GM23338 (cell line): ENCODE measurements at regions not wholly inside any gene's neighbourhood (a gene's known extent, or its start where the extent isn't known, plus 50 kb on each side); places are given as distances from the start of the nearest gene placed in this dataset.

ENCODE experiments used
- ATAC-seq: fragments of 200-7000 bp; cut with Tn5 transposase; 3 replicates; pipeline ENCODE4 v1.9.1; 2020
- DNase-seq: peaks from one replicate; pipeline ENCODE4 v3.0.0-alpha.2; 2015; ENCODE audit warnings: low spot score
- H2AFZ ChIP-seq: fragments of 200-600 bp; sonication (generic); 2 replicates; pipeline ENCODE4 v1.8.0; 2016; ENCODE audit warnings: antibody characterized with exemption, mild to moderate bottlenecking, moderate library complexity
- H3F3A ChIP-seq: fragments of 200-600 bp; sonication (generic); replicated peaks from 2 replicates; pipeline ENCODE4 v1.8.0; 2017; ENCODE audit warnings: antibody characterized with exemption, mixed run types, low read depth
- H3K27ac ChIP-seq: fragments of 200-600 bp; sonication (generic); 2 replicates; pipeline ENCODE4 v1.6.1; 2016; ENCODE audit warnings: low read depth
- H3K27me3 ChIP-seq: fragments of 200-600 bp; sonication (generic); 2 replicates; pipeline ENCODE4 v1.8.0; 2016; ENCODE audit warnings: mild to moderate bottlenecking, mixed run types, moderate library complexity; ENCODE audit not compliant: insufficient read depth
- H3K36me3 ChIP-seq: fragments of 200-600 bp; sonication (generic); 2 replicates; pipeline ENCODE4 v1.8.0; 2016; ENCODE audit warnings: mild to moderate bottlenecking; ENCODE audit not compliant: insufficient read depth
- H3K4me1 ChIP-seq: fragments of 200-600 bp; sonication (generic); 2 replicates; pipeline ENCODE4 v1.8.0; 2016; ENCODE audit warnings: mild to moderate bottlenecking, moderate library complexity; ENCODE audit not compliant: insufficient read depth
- H3K4me2 ChIP-seq: fragments of 200-600 bp; sonication (generic); 2 replicates; pipeline ENCODE4 v1.7.1; 2017; ENCODE audit warnings: mixed run types
- H3K4me3 ChIP-seq: fragments of 200-600 bp; sonication (generic); 2 replicates; pipeline ENCODE4 v1.6.1; 2016; ENCODE audit warnings: mixed run types
- H3K79me2 ChIP-seq: fragments of 200-600 bp; sonication (generic); replicated peaks from 2 replicates; pipeline ENCODE4 v1.8.0; 2017; ENCODE audit warnings: mild to moderate bottlenecking; ENCODE audit not compliant: insufficient read depth
- H3K9me2 ChIP-seq: fragments of 200-600 bp; sonication (generic); 2 replicates; pipeline ENCODE4 v1.8.0; 2017; ENCODE audit not compliant: insufficient read depth
- H4K20me1 ChIP-seq: fragments of 200-600 bp; sonication (generic); replicated peaks from 2 replicates; pipeline ENCODE4 v1.8.0; 2017; ENCODE audit warnings: mild to moderate bottlenecking; ENCODE audit not compliant: insufficient read depth
- H3K27ac Mint-ChIP-seq: 2 replicates; pipeline ENCODE4 v1.8.0; 2020; ENCODE audit warnings: inconsistent platforms, mild to moderate bottlenecking, moderate library complexity, mixed read lengths
- H3K27me3 Mint-ChIP-seq: 3 replicates; pipeline ENCODE4 v1.8.0; 2022; ENCODE audit warnings: low read depth, mild to moderate bottlenecking, moderate library complexity, mixed read lengths, inconsistent platforms; ENCODE audit not compliant: insufficient read depth, poor library complexity
- H3K36me3 Mint-ChIP-seq: 3 replicates; pipeline ENCODE4 v1.8.0; 2021; ENCODE audit warnings: low read depth, mild to moderate bottlenecking, inconsistent platforms, moderate library complexity, mixed read lengths
- H3K4me1 Mint-ChIP-seq: 3 replicates; pipeline ENCODE4 v1.8.0; 2020; ENCODE audit warnings: mild to moderate bottlenecking, inconsistent platforms, mixed read lengths
- H3K4me3 Mint-ChIP-seq: 3 replicates; pipeline ENCODE4 v1.8.0; 2021; ENCODE audit warnings: moderate library complexity, mild to moderate bottlenecking, inconsistent platforms, mixed read lengths
- H3K9me3 Mint-ChIP-seq: 3 replicates; pipeline ENCODE4 v1.8.0; 2020; ENCODE audit warnings: moderate library complexity, mild to moderate bottlenecking, inconsistent platforms, mixed read lengths
- CTCF ChIP-seq, 2 experiments: fragments of 200-600 bp in 1 of 2; sonication (generic) in 1 of 2; conservative IDR thresholded peaks; 2 replicates each; pipeline versions ENCODE4 v1.5.1 to v1.6.1; 2016 to 2017; ENCODE audit warnings: antibody characterized with exemption in 2 of 2, low read depth in 2 of 2, mild to moderate bottlenecking in 2 of 2, moderate library complexity in 1 of 2
- EZH2 ChIP-seq: fragments of 200-600 bp; sonication (generic); IDR thresholded peaks from one replicate; pipeline ENCODE4 v1.8.0; 2017; ENCODE audit warnings: antibody characterized with exemption, mild to moderate bottlenecking, low read depth; ENCODE audit not compliant: unreplicated experiment
- EZH2phosphoT487 ChIP-seq: fragments of 200-600 bp; sonication (generic); IDR thresholded peaks from one replicate; pipeline ENCODE4 v1.8.1; 2018; ENCODE audit warnings: antibody characterized with exemption; ENCODE audit not compliant: unreplicated experiment
- JUNB ChIP-seq: IDR thresholded peaks from one replicate; pipeline ENCODE4 v1.6.1; 2016; ENCODE audit warnings: antibody characterized with exemption; ENCODE audit not compliant: unreplicated experiment
- POLR2AphosphoS5 ChIP-seq: IDR thresholded peaks from 2 replicates; pipeline ENCODE4 v1.6.1; 2016; ENCODE audit warnings: antibody characterized with exemption, low read depth
- STAT1 ChIP-seq: IDR thresholded peaks from one replicate; pipeline ENCODE4 v1.6.1; 2016; ENCODE audit warnings: antibody characterized with exemption; ENCODE audit not compliant: unreplicated experiment
- ZNF114 ChIP-seq: fragments of 250-450 bp; sonication (Bioruptor Pico); IDR thresholded peaks from 2 replicates; pipeline ENCODE4 v1.5.0; 2020; ENCODE audit warnings: mild to moderate bottlenecking, moderate library complexity
- ZNF462 ChIP-seq: fragments of 250-450 bp; sonication (Bioruptor Pico); IDR thresholded peaks from 2 replicates; pipeline ENCODE4 v1.5.0; 2020; ENCODE audit warnings: mild to moderate bottlenecking, moderate library complexity
- TF ChIP-seq, protein P1 (sequence below): IDR thresholded peaks from 2 replicates; pipeline ENCODE4 v1.6.1; 2016; ENCODE audit warnings: antibody characterized with exemption

- peaks cover 20% of the 10 kb centered on the region for H3K4me1 ChIP-seq
- no peaks in the 10 kb centered on the region for H4K20me1 ChIP-seq
- H3K27me3 ChIP-seq = no peaks in the 10 kb centered on the region
- H3K27ac Mint-ChIP-seq = 0 out of 2 replicates have a peak overlapping the region, but pooled peaks have one; percentile 60
- no peak for TF ChIP-seq POLR2AphosphoS5
- TF ChIP-seq JUNB = no peak
- TF ChIP-seq ZNF114 (CRISPR knock-in tag) = no peak
- no peak for TF ChIP-seq CTCF (conservative IDR thresholded peaks at IDR 0.05; ENCODE audit: low read depth in 2 of 2)
- no peak for TF ChIP-seq ZNF462 (CRISPR knock-in tag)
- TF ChIP-seq EZH2 = no peak
- no peak for TF ChIP-seq STAT1
- TF ChIP-seq, protein P1, sequence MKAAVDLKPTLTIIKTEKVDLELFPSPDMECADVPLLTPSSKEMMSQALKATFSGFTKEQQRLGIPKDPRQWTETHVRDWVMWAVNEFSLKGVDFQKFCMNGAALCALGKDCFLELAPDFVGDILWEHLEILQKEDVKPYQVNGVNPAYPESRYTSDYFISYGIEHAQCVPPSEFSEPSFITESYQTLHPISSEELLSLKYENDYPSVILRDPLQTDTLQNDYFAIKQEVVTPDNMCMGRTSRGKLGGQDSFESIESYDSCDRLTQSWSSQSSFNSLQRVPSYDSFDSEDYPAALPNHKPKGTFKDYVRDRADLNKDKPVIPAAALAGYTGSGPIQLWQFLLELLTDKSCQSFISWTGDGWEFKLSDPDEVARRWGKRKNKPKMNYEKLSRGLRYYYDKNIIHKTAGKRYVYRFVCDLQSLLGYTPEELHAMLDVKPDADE = no peak
- TF ChIP-seq EZH2phosphoT487 = no peak
- no peaks in the 10 kb centered on the region for H3K36me3 ChIP-seq
- H3K4me3 Mint-ChIP-seq = no peak overlapping the region
- peak overlapping the region; percentile 34; the same call in 1 of the 2 replicates for H2AFZ ChIP-seq
- ATAC-seq (no peak), DNase-seq (no peak)
- H3K4me2 ChIP-seq = no peak overlapping the region
- H3F3A ChIP-seq = no peaks in the 10 kb centered on the region
- H3K9me2 ChIP-seq = peaks cover 7% of the 10 kb centered on the region
- H3K79me2 ChIP-seq = no peaks in the 10 kb centered on the region
- no peaks in the 10 kb centered on the region for H3K9me3 Mint-ChIP-seq
- peaks cover 19% of the 10 kb centered on the region for H3K4me1 Mint-ChIP-seq
- H3K36me3 Mint-ChIP-seq = no peaks in the 10 kb centered on the region
- no peak overlapping the region for H3K27ac ChIP-seq
- no peak overlapping the region for H3K4me3 ChIP-seq
- H3K27me3 Mint-ChIP-seq = peaks cover 3% of the 10 kb centered on the region
Measured at GRCh38 chr10:14415676-14416307, 85.1 kb upstream of the FRMD4A start.
